ENCODE measurements at regions not wholly inside any gene's neighbourhood (a gene's known extent, or its start where the extent isn't known, plus 50 kb on each side); places are given as distances from the start of the nearest gene placed in this dataset.

- TF ChIP-seq CTCF (IDR thresholded peaks at IDR 0.05; ENCODE audit: poor library complexity) (no peak), EZH2 (IDR thresholded peaks at IDR 0.05; ENCODE audit: borderline replicate concordance) (no peak), EZH2phosphoT487 (IDR thresholded peaks at IDR 0.05; ENCODE audit: low read depth, severe bottlenecking, unreplicated experiment) (no peak)
Observed at GRCh38 chr13:106818971-106819370, 251.0 kb upstream of the ARGLU1 start.

Measured in hepatocyte (in vitro differentiated cells).